ENCODE measurements at regions not wholly inside any gene's neighbourhood (a gene's known extent, or its start where the extent isn't known, plus 50 kb on each side); places are given as distances from the start of the nearest gene placed in this dataset.
"Not testable (repeated sequence)": the region's sequence is repeated elsewhere in the genome, so short reads cannot be mapped to it uniquely, and the experiment has no call there.

DNA sequence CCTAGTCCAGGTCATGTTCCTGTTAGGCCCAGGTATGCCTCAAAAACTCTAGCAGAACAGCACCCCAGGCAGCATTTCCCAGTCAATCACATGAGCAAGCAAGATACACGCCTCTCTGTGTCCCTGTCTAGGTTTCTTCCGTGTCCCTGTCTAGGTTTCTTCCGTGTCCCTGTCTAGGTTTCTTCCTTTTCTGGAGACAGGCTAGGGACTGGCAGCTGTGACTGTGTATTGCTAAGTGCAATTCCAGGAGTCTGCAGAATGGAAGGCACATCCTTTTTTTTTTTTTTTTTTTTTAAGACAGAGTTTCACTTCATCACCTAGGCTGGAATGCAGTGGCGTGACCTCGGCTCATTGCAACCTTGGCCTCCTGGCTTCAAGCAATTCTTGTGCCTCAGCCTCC, 77.6 kb downstream of the SETD4 start:
- no peak for DNase-seq

DNA sequence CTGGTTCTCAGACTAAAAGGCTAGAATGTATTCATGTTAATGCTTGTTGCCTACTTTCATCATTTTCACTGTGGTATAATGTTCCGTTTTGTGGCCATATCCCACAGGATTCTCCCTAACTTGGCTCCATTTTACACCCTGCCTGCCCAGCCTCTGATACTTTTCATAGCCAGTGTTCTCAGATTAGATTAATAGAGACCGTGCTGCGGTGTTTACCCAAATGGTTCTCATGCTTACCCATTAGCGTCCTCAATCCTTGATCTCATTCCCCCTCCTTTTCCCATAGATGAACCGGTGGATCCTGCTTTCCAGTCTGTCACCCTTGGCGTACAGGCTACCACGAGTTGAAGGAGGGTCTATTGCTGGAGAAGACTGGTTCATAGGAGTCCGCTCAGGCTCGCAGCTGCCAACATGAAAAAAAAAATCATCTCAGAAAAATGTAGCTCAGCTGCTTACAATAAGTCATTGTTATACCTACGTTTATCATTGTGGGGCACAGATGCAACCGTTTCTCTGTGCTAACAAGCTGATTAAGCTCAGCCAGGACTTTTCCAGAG, 78.7 kb downstream of the SETD4 start:
- DNase-seq: no peak

DNA sequence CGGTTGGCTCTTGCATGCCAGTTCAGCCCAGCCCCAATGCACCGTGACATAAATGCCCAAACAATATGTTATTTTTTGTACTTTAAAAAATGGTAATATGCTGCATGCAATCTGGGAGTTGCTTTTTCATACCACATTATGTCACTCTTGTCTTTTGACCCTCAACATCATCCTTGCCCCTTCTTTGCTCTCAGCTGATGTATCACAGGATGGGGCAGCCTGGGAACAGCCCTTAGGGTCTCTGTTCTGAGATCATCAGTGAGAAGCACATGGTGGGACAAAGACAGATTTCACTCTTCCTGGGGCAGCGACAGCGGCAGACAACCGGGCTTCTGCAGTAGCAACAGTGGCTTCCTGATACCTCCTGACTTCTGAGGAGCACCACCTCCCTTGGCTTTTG, 79.5 kb downstream of the SETD4 start:
- DNase-seq: no peak

DNA sequence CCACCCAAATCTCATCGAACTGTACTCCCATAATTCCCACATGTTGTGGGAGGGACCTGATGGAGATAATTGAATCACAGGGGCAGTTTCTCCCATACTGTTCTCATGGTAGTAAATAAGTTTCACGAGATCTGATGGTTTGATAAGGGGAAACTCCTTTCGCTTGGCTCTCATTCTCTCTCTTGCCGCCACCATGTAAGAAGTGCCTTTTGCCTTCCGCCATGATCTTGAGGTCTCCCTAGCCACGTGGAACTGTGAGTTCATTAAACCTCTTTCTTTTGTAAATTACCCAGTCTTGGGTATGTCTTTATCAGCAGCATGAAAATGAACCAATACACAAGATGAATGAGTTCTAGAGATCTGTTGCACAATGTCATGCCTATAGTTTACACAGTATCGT, 82.5 kb downstream of the SETD4 start:
- not testable (repeated sequence) for DNase-seq

DNA sequence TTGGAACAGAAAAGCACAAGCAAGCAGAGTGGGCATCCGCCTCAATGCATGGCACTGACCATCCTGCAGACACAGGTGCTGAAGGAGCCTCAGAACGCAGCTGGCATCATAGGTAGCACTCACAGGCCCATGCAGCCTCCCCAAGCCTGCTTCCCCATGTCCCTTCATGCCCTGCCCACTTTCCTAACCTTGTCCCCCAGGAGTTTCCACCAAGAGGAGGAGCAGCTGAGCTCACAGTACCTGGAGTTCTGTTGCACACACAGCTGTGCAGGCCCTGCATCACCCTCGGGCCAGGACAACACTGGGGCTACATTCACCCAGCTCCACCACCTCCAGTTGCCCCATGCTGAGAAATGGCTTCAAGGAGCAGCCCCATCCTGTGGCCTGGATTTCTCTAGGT, 83.4 kb downstream of the SETD4 start:
- no peak for DNase-seq

DNA sequence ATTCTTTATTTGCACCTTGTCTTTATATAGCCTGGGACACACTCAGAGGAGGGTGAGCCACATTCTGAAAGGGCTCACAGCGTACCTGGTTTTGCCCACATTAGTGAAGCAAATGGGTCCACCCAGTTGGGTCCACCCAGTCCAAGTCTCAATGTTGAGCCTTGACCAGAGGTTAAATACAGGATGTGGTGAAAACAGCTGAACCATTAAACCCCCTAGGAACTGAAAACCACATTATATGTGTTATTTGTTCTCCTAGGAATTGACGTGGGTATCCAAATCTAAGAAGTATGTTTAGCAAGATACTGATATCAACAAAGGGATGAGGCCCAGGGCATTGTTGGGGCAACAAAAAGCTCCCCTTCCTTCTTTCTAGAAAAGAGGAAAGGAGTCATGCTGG, 83.8 kb downstream of the SETD4 start:
- DNase-seq: no peak

DNA sequence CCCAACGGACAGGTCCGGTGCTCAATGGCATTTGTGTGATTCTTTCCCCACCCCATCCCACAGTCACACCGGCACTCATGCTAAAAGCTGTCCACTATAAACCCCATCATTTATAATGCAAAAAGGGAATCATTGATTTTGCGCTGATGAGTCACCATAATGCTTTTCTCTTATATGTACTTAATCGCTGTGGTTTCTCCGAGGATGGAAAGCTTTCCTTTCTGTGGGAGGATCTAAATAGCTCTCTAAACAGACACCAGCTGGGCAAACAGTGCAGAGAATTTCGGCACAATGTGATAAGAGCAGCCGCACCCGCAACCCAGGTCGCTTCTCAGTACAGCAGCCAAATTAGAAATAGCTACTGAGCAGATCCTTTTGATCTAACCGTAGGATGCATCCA, 85.6 kb downstream of the SETD4 start:
- peak; percentile 90 to 95 for DNase-seq

DNA sequence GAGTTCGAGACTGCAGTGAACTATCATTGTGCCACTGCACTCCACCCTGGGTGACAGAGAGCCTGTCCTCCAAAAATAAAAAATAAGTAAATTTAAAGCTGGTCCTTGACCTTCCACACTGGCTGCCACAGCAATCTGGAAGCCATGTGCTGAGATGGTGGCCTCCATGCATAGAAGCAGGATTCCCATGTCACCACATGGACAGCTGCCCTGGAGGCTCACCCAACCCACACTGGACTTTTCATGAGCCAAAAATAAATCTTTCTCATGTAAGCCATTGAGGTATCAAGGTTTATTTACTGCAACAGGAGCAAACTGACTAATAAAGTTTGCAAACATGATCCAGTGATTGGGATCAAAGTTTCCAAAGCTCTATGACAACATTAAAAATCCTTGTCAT, 88.5 kb downstream of the SETD4 start:
- DNase-seq: no peak

DNA sequence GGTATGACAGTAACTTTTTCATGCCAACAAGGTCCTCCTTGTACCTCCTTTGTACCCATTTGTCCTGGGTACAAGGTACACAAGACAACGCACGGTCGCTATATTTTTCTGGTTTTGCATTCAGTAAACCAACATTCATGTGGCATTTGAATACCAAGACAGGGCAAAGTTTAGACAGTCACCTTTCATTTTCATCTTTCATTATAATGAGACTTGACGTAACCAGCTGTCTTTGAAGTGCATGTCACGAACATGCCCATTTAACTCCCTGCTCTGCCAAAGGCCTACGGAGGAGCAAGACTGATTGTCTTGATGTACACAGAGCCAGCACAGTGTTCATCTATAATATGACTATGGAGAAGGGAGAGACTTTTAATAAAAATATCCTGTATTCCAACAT, 91.0 kb downstream of the SETD4 start:
- no peak for DNase-seq

DNA sequence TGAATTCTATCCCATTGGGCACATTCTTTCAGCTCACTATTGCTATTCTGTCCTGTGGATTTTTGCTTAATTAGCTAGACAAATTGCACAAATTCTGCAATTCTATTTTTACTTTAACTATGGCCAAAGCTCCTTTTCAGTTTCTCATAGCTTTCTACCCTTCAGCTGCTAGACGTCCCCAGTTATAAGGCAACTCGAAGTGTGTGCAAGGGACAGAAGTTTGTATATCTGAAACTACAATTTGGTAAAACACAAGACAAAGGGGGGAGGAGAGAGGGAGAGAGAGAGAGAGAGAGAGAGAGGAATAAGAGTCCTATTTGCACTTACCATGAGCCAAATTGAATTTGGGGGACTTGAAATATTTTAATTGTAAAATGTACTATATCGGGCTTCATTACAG, 91.8 kb downstream of the SETD4 start:
- DNase-seq: no peak

DNA sequence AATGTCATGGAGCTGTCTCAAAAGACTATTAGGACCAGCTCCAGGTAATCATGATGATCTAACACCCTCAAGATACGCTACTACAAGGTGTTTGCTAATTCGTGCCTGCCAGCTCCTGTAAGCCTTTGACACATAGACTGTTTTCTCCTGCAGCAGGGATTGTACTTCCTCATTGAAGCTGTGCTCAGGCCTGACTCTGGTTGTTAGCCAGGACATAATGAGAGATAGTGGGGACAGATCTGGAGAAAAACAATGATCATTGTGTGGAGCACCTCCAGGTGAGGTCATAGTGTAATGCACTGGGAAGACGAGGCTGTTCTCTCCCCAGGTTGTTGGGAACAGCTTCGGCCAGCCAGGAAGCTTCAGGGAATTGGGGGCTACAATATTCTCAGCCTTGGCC, 94.6 kb downstream of the SETD4 start:
- DNase-seq: no peak

DNA sequence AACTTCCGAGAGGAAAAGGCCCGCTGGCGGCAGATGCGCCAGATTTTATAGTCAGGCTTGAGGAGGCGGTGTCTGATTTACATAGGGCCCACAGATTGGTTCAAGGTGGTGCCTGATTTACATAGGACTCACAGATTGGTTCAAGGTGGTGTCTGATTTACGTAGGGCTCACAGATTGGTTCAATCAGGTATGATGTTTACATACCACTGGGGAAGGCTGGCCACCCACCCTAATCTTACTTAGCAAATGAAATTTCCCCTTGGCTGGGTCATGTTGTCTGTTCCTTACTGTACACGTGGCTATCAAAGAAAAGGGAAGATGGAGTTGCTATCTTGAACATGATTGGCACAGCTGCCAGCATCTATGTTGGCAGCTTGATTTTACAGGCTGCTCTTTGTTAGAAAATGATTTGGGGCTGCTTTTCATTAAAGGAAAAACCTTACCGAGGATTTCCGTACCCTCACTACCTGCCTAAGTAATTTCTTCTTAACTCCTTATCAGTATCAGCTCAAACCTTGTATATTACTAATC, 96.3 kb downstream of the SETD4 start:
- DNase-seq: no peak

DNA sequence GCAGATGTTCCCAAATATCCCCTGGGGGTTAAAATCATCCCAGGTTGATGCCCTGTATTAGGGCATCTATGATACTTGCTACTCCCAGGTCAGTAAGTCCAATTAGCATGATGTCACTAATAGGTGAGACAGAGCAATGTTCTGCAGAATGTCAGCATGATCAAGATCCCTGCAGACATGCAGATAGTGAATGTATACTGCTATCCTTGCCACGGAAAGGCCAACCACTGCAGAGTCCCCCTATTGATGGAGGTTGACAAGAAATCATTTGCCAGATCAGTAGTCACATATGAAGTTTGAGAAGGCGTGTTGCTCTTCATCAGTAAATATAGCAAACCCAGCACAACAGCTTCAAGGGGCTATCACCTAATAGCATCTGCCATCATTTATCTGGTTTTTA, 97.4 kb downstream of the SETD4 start:
- no peak for DNase-seq

DNA sequence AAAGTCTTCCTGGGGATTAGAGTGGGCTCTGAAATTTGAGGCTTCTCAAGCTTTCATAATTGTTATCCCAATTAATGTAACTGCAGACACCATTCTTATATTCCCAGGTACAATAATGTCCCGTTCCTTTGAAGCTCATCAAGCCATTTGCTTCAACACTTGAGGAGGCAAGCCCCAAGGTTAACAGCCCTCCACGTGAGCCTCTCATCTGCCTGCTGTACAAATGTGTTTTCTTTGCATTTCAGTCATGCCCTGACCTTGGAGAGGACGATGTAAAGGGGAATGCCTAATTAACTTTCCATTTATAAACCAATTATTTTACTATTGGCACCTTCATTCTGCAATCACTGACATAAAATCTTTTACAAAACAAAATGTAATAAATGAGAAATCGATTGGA, 106.3 kb downstream of the SETD4 start:
- no peak for DNase-seq

DNA sequence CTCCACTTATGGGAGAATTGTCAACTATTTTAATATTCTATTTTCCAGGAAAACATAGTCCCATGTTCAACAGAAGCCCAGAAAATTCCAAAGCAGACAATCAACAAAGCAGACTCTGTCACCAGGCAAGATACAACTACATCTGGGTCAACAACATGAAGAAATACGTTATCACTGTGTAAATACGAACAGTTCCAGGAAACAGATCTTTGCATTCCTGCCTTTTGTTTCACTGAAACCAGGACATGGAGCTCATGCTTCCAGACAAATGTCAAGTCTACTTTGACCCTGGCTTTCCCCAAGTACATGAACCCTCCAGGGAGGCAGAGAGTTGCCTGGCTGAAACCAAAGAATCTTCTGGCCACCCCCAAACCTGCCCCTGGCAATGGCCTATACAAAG, 106.7 kb downstream of the SETD4 start:
- no peak for DNase-seq

DNA sequence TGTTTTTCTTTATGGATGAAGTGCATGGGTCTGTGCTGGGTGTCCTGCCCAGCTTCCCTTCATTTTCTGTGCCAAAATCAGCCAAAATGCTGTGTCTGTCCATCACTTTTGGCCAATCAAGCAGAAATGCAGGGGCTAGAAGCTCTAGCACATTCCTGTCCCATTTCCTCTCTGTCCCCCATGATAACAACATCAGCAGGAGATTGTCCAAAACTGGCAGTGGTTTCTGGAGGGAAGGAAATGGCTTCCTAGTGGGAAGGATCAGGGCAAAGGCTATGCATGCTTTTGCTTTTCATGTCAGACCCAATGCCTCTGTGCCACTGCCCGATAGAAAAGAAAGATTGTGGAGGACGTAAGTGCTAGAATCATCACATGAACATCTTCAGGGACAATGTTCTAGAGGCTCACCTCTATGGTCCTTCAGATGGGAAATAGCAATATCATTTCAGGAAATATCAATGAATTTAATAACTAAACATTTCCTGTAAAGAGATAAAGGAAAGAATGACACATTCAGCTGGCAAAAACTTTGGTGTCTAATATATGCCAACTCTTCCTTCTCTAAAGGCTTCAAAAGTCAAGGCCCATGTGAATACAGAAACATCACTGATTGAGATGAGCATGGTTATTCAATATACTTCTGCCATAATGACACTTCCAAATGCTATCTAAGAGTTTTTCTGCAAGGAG, 107.5 kb downstream of the SETD4 start:
- DNase-seq: no peak

DNA sequence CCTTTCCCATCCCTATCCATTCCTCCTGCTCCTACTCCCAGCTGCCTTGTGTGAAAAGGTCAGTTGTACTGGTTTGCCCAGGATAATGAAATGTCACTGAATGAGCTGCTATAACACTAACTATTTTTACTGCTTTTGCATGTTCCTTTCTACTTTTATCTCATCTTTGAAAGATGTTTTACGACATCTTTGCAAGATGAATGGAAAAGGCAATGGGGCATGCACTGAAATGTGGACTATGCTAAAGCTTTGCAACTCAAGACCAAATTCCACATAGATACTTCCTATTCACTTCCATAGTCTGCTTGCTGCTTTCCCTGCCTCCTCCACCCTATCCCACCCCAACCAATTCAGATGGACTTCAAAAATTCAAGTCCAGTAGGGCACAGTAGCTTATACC, 111.3 kb downstream of the SETD4 start:
- no peak for DNase-seq

DNA sequence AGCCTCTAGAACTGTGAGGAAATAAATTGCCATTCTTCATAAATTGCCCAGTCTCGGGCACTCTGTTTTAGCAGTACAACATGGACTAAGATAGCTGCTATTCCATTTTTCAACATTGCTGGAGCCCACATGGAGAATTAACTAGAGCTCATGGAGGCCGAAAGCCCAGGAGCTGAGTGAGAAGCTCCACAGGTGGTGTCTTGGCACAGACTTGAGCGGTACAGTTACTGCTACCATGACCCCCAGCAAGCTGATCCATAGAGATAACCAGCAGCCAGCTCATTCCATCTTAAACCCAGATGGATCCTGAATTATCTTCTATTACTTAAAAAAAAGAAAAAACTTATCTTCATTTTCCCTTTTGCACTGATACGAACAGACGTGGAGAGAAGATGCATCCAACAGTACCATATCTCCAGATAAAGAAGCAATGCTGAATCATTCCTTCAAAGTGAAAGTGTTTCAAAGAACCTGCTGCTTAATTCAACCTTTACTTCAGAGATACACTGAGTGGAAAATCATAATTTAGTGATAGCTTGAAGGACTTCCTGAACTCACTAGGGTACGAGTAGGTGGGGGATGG, 115.1 kb downstream of the SETD4 start:
- DNase-seq: no peak

DNA sequence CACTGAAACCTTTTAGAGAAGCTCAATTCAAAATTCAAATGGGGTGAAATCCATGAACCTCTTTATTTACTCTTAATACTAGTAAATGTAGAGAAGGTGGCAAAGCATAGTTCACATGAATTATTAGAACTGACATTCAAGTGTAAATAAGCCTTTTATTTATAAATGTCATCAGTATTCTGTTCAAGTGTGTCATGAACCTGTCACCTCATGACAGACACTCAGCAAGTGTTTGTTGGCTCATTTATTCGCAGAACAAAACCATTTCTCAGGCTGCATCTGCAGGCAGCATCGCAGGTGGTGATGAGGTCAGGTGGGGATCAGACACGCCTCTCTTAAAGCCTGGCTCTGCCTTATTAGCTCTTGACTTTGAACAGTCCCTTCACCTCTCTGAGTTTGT, 116.6 kb downstream of the SETD4 start:
- no peak for DNase-seq

DNA sequence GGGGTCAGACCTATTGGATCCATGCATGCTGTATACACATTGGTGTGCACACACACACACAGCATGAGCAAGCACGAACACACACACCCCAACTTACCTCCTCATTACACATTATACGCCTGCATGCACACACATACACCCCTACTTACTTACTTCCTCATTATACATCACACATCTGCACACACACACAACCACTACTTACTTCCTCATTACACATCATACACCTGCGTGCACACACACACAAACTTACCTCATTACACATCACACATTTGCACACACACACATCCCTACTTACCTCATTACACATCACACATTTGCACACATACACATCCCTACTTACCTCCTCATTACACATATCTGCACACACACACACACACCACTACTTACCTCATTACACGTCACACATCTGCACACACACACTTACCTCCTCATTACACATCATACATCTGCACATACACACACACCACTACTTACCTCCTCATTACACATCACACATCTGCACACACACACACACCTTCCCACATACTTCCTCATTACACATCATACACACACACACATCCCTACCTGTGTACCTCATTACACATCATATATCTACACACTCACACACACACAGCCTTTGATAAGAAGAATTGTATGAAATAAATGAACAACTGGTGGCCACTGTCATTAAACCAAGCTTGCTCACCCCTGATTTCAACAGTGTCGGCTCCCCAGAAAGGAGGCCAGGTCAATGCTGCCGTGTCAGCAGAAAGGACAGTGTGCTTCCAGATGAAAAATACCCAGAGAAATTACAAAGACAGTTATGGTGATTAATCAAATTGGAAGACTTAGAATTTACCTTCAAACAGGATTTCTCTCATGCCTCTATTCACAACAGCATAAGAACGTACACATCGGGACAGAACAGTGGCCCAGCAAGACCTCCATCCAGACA, 117.8 kb downstream of the SETD4 start:
- no peak for DNase-seq

DNA sequence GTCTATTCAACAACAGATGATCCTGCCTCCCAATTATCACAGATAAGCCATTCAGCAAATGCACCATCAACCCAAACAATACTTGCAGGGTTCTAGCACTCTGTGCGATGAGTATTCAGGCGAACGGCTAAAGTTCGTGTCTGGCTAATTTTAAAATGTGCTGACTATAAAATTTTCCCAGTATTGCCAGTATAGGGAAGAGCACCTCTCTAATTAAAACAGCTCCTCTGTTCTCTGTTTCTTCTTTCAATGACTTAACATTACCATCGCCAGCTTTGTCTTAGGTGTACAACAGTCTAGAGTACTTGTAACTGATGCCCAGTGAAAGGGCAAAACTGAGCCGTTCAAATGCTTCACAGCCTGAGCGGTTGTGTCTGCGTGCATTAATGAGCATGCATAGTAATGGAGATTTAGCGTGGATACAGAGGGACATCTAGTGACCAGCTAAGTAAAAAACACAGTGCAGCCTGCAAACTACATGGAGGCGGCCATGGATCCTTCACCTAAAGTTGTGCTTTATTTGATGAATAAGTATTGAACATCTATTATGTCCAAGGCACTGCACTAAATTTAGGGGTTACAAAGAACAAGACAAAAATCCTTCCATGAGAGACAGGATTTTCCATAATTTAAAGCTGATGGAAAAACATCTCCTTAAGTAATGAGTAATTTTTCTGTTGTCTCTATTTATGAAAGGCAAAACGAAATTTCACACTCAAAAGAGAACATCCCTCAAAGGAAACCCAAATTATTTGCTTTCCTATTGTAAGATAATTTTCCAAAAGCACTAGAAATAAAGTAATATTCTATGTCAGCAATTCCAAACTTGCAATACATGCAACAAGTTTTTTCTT, 120.0 kb downstream of the SETD4 start:
- peak; percentile 42 to 66 for DNase-seq

DNA sequence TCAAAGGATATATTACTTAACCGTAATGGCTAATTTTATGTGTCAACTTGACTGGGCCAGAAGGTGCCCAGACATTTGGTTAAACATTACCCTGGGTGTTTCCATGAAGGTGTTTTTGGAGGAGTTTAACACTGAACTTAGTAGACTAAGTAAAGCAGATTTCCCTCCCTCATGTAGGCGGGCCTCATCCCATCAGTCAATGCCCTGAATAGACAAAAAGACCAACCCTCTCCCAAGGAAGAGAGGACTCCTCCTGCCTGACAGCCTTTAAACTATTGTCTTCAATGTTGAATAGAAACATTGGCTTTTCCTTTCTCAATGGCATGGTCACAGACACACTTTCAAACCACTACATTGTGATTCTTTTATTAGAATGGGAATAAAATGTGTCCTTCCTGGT, 121.9 kb downstream of the SETD4 start:
- no peak for DNase-seq

DNA sequence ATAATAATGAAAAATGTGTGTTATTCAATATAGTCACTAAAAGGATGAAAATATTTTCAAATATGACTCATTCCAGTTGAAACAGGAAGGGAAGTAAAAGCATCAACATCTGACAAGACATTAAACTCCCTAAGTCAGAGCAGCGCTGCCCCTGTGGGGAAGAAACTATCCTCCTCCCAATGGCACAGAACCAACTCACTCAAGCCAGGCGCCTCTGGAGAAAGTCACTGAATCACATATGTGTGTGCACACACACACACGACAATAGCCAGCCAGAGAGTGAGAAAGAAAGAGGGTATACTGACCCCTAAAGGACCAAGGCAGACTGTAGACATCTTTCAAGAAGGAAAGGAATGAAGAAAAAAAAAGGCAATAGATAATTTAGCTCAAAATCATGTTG, 126.9 kb downstream of the SETD4 start:
- DNase-seq: no peak
